GM21367 (cell line): ENCODE measurements at regions not wholly inside any gene's neighbourhood (a gene's known extent, or its start where the extent isn't known, plus 50 kb on each side); places are given as distances from the start of the nearest gene placed in this dataset.
"Not testable (repeated sequence)": the region's sequence is repeated elsewhere in the genome, so short reads cannot be mapped to it uniquely, and the experiment has no call there.

Source experiments
- ATAC-seq: cut with Tn5 transposase; IDR thresholded peaks from one replicate; pipeline ENCODE4 v1.9.1; 2021; ENCODE audit not compliant: unreplicated experiment

- ATAC-seq, result no peak
Measured at GRCh38 chr2:88913280-88913679, 221.8 kb downstream of the RPIA start.

GRCh38 chr2:88919087-88919738 is 227.7 kb downstream of the RPIA start:
- ATAC-seq, result no peak

GRCh38 chr2:88920399-88920798 is 228.9 kb downstream of the RPIA start:
- not testable (repeated sequence) for ATAC-seq

DNA sequence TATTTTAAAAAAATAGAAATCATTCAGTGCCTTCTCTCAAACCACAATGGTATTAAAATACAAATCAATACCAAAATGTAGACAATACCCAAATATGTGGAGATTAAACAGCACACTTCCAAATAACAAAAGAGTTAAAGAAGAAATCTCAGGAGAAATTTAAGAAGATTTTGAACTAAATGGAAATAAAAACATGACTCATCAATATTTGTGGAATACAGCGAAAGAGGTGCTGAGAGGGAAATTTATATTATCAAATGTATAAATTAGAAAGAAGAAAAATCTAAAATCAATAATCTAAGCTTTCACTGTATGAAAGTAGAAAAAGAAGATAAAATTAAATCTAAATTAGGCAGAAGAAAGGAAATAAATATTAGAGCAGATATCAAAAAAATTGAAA is 233.1 kb downstream of the RPIA start:
- no peak for ATAC-seq

- ATAC-seq, result no peak
Measured at GRCh38 chr2:88925770-88926462, 234.4 kb downstream of the RPIA start.

GRCh38 chr2:88927128-88927527 is 235.7 kb downstream of the RPIA start:
- no peak for ATAC-seq

- ATAC-seq, result no peak
Measured at GRCh38 chr2:88930659-88931058, 239.2 kb downstream of the RPIA start.

- ATAC-seq, result no peak
Measured at GRCh38 chr2:88932686-88933085, 241.2 kb downstream of the RPIA start.

DNA sequence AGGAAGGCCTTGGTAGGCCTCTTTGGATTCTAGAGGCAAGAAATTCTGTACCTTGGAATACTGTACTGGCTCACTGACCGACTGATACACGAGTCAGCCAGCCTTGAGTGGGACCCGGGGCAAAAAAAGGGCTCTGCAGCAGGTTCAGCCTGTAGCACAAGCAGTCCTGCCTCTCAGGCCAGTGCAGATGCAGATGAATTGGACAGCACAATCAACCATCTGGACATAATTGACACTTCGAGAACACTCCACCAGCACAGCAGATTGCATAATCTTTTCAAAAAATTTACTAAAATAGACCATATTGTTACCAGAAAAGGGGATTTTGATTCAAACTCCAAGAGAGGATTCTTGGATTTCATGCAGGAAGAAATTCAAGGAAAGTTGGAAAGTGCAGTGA is 241.6 kb downstream of the RPIA start:
- ATAC-seq, result no peak

GRCh38 chr2:88933980-88934379 is 242.5 kb downstream of the RPIA start:
- ATAC-seq, result no peak

- not testable (repeated sequence) for ATAC-seq
Measured at GRCh38 chr2:88941178-88941577, 249.7 kb downstream of the RPIA start.

DNA sequence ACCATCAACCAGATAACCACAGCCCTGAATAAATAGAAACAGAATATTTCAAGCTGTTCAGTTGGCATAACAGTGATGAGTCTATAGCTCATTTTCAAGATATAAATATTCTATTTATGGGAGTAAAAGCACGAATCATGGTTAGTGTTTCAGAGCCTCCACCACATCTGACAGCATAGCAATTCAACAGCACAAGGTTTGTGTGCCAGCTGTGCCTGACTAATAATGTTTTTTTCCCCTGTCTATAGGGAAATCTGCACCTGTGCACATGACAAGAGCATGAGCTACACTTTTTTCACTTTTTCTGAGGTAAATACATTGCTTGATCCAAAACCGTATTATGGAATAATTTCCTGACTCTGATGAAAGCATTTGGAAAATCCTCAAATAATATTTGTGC is 251.3 kb downstream of the RPIA start:
- ATAC-seq, result no peak

DNA sequence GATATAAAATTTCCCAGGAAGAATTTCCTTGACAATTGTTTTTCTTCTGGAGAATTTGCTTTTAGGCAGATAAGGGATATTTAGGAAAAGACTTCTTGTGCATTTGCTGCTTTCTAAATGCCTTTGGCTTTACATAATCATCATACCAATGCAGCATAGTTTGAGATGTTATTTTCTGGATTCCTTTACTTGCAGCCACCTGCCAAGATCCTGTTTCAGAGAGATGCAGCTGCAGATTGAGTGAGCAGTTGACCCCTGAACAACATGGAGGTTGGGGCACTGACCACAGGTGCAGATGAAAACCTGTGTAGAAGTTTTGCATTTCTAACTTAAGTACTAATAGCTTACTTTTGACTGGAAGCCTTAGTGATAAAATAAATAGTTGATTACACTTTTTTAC is 257.9 kb downstream of the RPIA start:
- ATAC-seq, result no peak

DNA sequence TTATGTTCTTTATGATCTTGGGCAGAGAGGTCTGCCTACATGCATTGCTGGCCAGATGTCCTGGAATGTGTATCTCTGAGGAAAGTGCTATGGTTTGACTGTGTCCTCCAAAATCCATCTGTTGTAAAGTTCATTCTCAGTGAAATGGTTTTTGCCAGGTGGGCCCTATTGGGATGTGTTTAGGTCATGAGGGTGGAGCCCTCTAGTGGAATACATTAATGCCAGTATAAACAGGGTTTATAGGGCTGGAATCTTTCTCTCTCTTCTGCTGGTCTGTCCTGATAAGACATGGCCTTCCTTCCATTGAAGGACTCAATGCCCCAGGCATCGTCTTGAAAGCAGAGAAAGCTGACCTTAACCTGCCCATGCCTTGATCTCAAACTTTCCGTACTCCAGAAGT is 258.5 kb downstream of the RPIA start:
- no peak for ATAC-seq

DNA sequence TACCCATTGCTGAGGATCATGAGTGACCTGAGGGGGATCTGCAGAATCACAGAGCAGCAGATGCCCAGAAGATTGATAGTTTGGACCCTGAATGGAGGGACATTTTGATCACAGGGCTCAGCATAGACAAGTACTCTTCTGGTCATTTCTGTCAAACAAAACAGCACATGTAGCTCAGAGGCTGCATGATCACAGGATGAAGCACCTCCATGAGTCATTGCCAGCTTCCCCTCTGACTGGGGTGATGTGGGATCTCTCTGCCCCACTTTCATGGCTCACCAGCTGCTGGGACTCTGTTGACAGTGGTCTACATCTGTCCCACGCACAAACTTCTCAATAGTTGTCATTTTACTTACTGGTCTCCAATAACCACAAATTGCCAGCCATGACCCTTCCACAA is 264.1 kb downstream of the RPIA start:
- ATAC-seq, result no peak

- ATAC-seq, result no peak
Measured at GRCh38 chr2:88959480-88960204, 268.2 kb downstream of the RPIA start.

DNA sequence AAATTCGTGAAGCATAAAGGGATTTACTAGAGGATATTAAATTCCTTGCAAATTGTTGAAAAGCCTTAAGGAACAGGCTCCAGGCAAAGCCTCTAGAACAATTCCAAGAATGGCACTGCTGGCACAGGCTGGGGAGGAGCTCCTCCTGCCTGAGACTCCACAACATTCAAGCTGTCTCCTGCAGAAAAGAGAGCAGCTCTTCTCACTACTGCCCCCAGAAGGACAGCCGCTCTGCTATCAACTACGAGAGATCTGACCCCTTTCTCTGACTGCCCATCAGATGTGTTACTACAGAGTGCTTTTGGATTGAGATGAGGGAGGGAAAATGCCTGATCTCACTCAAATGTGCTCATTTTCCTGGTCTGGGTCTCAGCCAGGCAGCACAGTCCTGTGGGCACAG is 269.9 kb downstream of the RPIA start:
- ATAC-seq, result not testable (repeated sequence)

GRCh38 chr2:88967844-88968243 is 276.4 kb downstream of the RPIA start:
- ATAC-seq, result no peak

GRCh38 chr2:88978011-88978410 is 286.5 kb downstream of the RPIA start:
- not testable (repeated sequence) for ATAC-seq

GRCh38 chr2:88978446-88978845 is 287.0 kb downstream of the RPIA start:
- not testable (repeated sequence) for ATAC-seq

GRCh38 chr2:88984079-88984478 is 292.6 kb downstream of the RPIA start:
- not testable (repeated sequence) for ATAC-seq

GRCh38 chr2:88986721-88987330 is 295.4 kb downstream of the RPIA start:
- ATAC-seq, result not testable (repeated sequence)
